ENCODE measurements at regions not wholly inside any gene's neighbourhood (a gene's known extent, or its start where the extent isn't known, plus 50 kb on each side); places are given as distances from the start of the nearest gene placed in this dataset.

GRCh38 chr16:87165885-87166284 is 151.3 kb downstream of the C16orf95 start:
- DNase-seq (ENCODE audit: low spot score), result no peak
- H3K9me3 Mint-ChIP-seq (ENCODE audit: low read depth), result peaks cover 9% of the 10 kb centered on the region
- H3K27ac Mint-ChIP-seq (ENCODE audit: unreplicated experiment), result no peak overlapping the region
- H3K4me3 Mint-ChIP-seq (ENCODE audit: unreplicated experiment), result no peak overlapping the region
- no peaks in the 10 kb centered on the region for H3K27me3 Mint-ChIP-seq (ENCODE audit: low read depth)
- TF ChIP-seq, protein P1, sequence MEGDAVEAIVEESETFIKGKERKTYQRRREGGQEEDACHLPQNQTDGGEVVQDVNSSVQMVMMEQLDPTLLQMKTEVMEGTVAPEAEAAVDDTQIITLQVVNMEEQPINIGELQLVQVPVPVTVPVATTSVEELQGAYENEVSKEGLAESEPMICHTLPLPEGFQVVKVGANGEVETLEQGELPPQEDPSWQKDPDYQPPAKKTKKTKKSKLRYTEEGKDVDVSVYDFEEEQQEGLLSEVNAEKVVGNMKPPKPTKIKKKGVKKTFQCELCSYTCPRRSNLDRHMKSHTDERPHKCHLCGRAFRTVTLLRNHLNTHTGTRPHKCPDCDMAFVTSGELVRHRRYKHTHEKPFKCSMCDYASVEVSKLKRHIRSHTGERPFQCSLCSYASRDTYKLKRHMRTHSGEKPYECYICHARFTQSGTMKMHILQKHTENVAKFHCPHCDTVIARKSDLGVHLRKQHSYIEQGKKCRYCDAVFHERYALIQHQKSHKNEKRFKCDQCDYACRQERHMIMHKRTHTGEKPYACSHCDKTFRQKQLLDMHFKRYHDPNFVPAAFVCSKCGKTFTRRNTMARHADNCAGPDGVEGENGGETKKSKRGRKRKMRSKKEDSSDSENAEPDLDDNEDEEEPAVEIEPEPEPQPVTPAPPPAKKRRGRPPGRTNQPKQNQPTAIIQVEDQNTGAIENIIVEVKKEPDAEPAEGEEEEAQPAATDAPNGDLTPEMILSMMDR (IDR thresholded peaks at IDR 0.05), result no peak
- peaks cover 4% of the 10 kb centered on the region for H3K4me1 Mint-ChIP-seq (ENCODE audit: low read depth)
- peaks cover 5% of the 10 kb centered on the region for H3K36me3 Mint-ChIP-seq (ENCODE audit: low read depth)

- no peak overlapping the region for H3K27ac Mint-ChIP-seq (ENCODE audit: unreplicated experiment)
- H3K36me3 Mint-ChIP-seq (ENCODE audit: low read depth), result peaks cover 5% of the 10 kb centered on the region
- peaks cover 9% of the 10 kb centered on the region for H3K9me3 Mint-ChIP-seq (ENCODE audit: low read depth)
- peaks cover 4% of the 10 kb centered on the region for H3K4me1 Mint-ChIP-seq (ENCODE audit: low read depth)
- no peak overlapping the region for H3K4me3 Mint-ChIP-seq (ENCODE audit: unreplicated experiment)
- no peak for DNase-seq (ENCODE audit: low spot score)
- no peaks in the 10 kb centered on the region for H3K27me3 Mint-ChIP-seq (ENCODE audit: low read depth)
- TF ChIP-seq, protein P1 (IDR thresholded peaks at IDR 0.05), result no peak
Observed at GRCh38 chr16:87166321-87166720, 150.9 kb downstream of the C16orf95 start.

DNA sequence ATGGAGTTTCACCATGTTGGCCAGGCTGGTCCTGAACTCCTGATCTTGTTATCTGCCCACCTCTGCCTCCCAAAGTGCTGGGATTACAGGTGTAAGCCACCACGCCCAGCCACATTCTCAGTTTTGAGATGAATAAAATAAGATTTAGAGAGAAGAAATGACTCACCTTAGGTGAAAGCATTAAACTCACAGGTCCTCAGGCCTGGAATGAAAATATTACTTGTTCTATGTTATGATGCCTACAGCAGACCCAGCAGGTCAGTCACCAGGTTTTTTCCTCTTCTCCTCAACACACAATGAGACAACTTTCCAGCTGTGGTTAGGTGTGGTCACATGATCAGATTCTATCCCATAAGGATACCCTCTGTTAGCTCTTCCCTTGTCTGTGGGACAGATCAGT is 150.3 kb downstream of the C16orf95 start:
- peaks cover 4% of the 10 kb centered on the region for H3K4me1 Mint-ChIP-seq (ENCODE audit: low read depth)
- DNase-seq (ENCODE audit: low spot score), result no peak
- peaks cover 5% of the 10 kb centered on the region for H3K36me3 Mint-ChIP-seq (ENCODE audit: low read depth)
- H3K4me3 Mint-ChIP-seq (ENCODE audit: unreplicated experiment), result no peak overlapping the region
- peaks cover 9% of the 10 kb centered on the region for H3K9me3 Mint-ChIP-seq (ENCODE audit: low read depth)
- no peaks in the 10 kb centered on the region for H3K27me3 Mint-ChIP-seq (ENCODE audit: low read depth)
- no peak overlapping the region for H3K27ac Mint-ChIP-seq (ENCODE audit: unreplicated experiment)
- TF ChIP-seq, protein P1 (IDR thresholded peaks at IDR 0.05), result no peak

GRCh38 chr16:87169509-87169995 is 147.6 kb downstream of the C16orf95 start:
- Mint-ChIP-seq H3K27me3 (ENCODE audit: low read depth) (no peaks in the 10 kb centered on the region), H3K4me3 (ENCODE audit: unreplicated experiment) (no peak overlapping the region), H3K4me1 (ENCODE audit: low read depth) (peaks cover 17% of the 10 kb centered on the region), H3K9me3 (ENCODE audit: low read depth) (peaks cover 9% of the 10 kb centered on the region), H3K36me3 (ENCODE audit: low read depth) (peaks cover 5% of the 10 kb centered on the region), H3K27ac (ENCODE audit: unreplicated experiment) (no peak overlapping the region)
- no peak for DNase-seq (ENCODE audit: low spot score)
- TF ChIP-seq, protein P1 (IDR thresholded peaks at IDR 0.05), result no peak

GRCh38 chr16:87170310-87170709 is 146.9 kb downstream of the C16orf95 start:
- TF ChIP-seq, protein P1 (IDR thresholded peaks at IDR 0.05), result no peak
- Mint-ChIP-seq H3K4me3 (ENCODE audit: unreplicated experiment) (no peak overlapping the region), H3K9me3 (ENCODE audit: low read depth) (peaks cover 9% of the 10 kb centered on the region), H3K36me3 (ENCODE audit: low read depth) (peaks cover 5% of the 10 kb centered on the region), H3K4me1 (ENCODE audit: low read depth) (peaks cover 17% of the 10 kb centered on the region), H3K27ac (ENCODE audit: unreplicated experiment) (no peak overlapping the region), H3K27me3 (ENCODE audit: low read depth) (no peaks in the 10 kb centered on the region)
- DNase-seq (ENCODE audit: low spot score), result no peak
